GM12865 (cell line): ENCODE measurements at regions not wholly inside any gene's neighbourhood (a gene's known extent, or its start where the extent isn't known, plus 50 kb on each side); places are given as distances from the start of the nearest gene placed in this dataset.

Experiments
- DNase-seq: peaks from one replicate; pipeline ENCODE4 v3.0.0; 2010; ENCODE audit warnings: low read depth
- H3K4me3 ChIP-seq: 2 replicates; pipeline ENCODE4 v1.5.1; 2011; ENCODE audit warnings: mild to moderate bottlenecking, low read depth, low read length, control low read depth
- CTCF ChIP-seq: IDR thresholded peaks from 2 replicates; pipeline ENCODE4 v1.5.1; 2011; ENCODE audit warnings: low read length, control low read depth, low read depth, inconsistent platforms; ENCODE audit not compliant: insufficient read depth; ENCODE audit errors: missing control alignments

GRCh38 chr20:60627751-60628565 lies 624.1 kb upstream of the CDH4 start:
- no peak for DNase-seq

GRCh38 chr20:60628749-60629148 lies 623.3 kb upstream of the CDH4 start:
- no peak overlapping the region for H3K4me3 ChIP-seq
- TF ChIP-seq CTCF = no peak
- no peak for DNase-seq

More at GRCh38 chr20:60627751-60628565, 624.1 kb upstream of the CDH4 start:
- no peak overlapping the region for H3K4me3 ChIP-seq
- no peak for TF ChIP-seq CTCF

- no peak for DNase-seq
- H3K4me3 ChIP-seq = no peak overlapping the region
- TF ChIP-seq CTCF = no peak
Observed at GRCh38 chr20:60629206-60629605, 622.9 kb upstream of the CDH4 start.

GRCh38 chr20:60630609-60631008 lies 621.5 kb upstream of the CDH4 start:
- no peak for TF ChIP-seq CTCF
- H3K4me3 ChIP-seq = no peak overlapping the region
- no peak for DNase-seq

- DNase-seq = no peak
- H3K4me3 ChIP-seq = no peak overlapping the region
- TF ChIP-seq CTCF = no peak
Observed at GRCh38 chr20:60631585-60632287, 620.3 kb upstream of the CDH4 start.

- no peak overlapping the region for H3K4me3 ChIP-seq
- no peak for TF ChIP-seq CTCF
- no peak for DNase-seq
Observed at GRCh38 chr20:60632391-60633262, 619.4 kb upstream of the CDH4 start.
